AG04450 (cell line): ENCODE measurements at regions not wholly inside any gene's neighbourhood (a gene's known extent, or its start where the extent isn't known, plus 50 kb on each side); places are given as distances from the start of the nearest gene placed in this dataset.

Experiments
- CTCF ChIA-PET: fragments of 300-600, 350-600 bp; formaldehyde crosslinking; extraction: SDS; loops from one replicate; lab custom pipeline; 2022; ENCODE audit warnings: antibody characterized with exemption, inconsistent platforms; lab: Charles Lee
- POLR2A ChIA-PET: fragments of 350-600 bp; formaldehyde crosslinking; extraction: SDS; loops from one replicate; lab custom pipeline; 2021; ENCODE audit warnings: antibody characterized with exemption, inconsistent platforms; lab: Yijun Ruan, JAX
- DNase-seq: peaks from one replicate; pipeline ENCODE4 v3.0.0-alpha.2; 2011; ENCODE audit warnings: low read depth, low spot score
- H3K27ac ChIP-seq: one replicate; pipeline ENCODE4 v1.5.1; 2012; ENCODE audit warnings: low read depth, low read length, control low read depth
- H3K27me3 ChIP-seq: one replicate; pipeline ENCODE4 v1.6.0; 2012; ENCODE audit warnings: low read length; ENCODE audit not compliant: control insufficient read depth, insufficient read depth
- H3K4me3 ChIP-seq: 2 replicates; pipeline ENCODE4 v1.5.1; 2011; ENCODE audit warnings: mild to moderate bottlenecking, low read depth, low read length, control low read depth
- H3K9me3 ChIP-seq: 2 replicates; pipeline ENCODE4 v1.5.1; 2012; ENCODE audit warnings: low read length; ENCODE audit not compliant: control insufficient read depth, insufficient read depth
- CTCF ChIP-seq: IDR thresholded peaks from 2 replicates; pipeline ENCODE4 v1.5.1; 2011; ENCODE audit warnings: low read depth, low read length, control low read depth, inconsistent platforms

GRCh38 chr2:156647377-156648010 is 211.3 kb downstream of the GPD2 start:
- POLR2A ChIA-PET, result no interaction called here
- no peak overlapping the region for H3K4me3 ChIP-seq
- H3K27ac ChIP-seq, result no peak overlapping the region
- H3K27me3 ChIP-seq, result no peaks in the 10 kb centered on the region
- H3K9me3 ChIP-seq, result no peaks in the 10 kb centered on the region
- no peak for DNase-seq
- CTCF ChIA-PET, result no interaction called here
- TF ChIP-seq CTCF, result no peak

GRCh38 chr2:156648522-156648921 is 212.3 kb downstream of the GPD2 start:
- H3K4me3 ChIP-seq, result no peak overlapping the region
- H3K27ac ChIP-seq, result no peak overlapping the region
- H3K27me3 ChIP-seq, result no peaks in the 10 kb centered on the region
- no peak for DNase-seq
- ChIA-PET POLR2A (no interaction called here), CTCF (no interaction called here)
- no peak for TF ChIP-seq CTCF
- H3K9me3 ChIP-seq, result no peaks in the 10 kb centered on the region

DNA sequence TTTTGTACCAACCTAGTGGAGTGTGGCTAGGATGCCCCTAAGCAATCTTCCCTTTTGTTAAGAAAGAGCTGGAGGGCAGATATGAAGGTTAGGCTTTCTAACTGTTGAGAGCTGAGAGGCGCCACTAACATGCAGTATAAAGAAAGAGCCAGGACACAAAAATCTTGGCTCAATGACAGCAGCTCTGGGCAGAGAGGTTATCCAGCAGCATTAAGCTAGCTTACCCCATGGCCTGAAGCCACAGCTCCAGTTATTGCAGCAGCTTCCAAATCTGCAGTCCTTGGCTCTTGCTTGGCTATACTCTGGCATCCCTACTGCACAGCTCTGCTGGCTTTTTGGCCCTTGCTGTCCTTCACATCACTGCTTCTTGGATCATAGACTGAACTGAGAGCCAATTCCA is 213.4 kb downstream of the GPD2 start:
- CTCF ChIA-PET, result no interaction called here
- POLR2A ChIA-PET, result no interaction called here
- no peak for DNase-seq
- no peak overlapping the region for H3K27ac ChIP-seq
- H3K27me3 ChIP-seq, result no peaks in the 10 kb centered on the region
- TF ChIP-seq CTCF, result no peak
- H3K9me3 ChIP-seq, result no peaks in the 10 kb centered on the region
- no peak overlapping the region for H3K4me3 ChIP-seq

- Histone ChIP-seq H3K9me3 (no peaks in the 10 kb centered on the region), H3K27me3 (no peaks in the 10 kb centered on the region), H3K27ac (no peak overlapping the region), H3K4me3 (no peak overlapping the region)
- no peak for TF ChIP-seq CTCF
- ChIA-PET POLR2A (no interaction called here), CTCF (no interaction called here)
- DNase-seq, result no peak
These were observed 216.5 kb downstream of the GPD2 start for GRCh38 chr2:156652691-156653090.

- Histone ChIP-seq H3K27me3 (no peaks in the 10 kb centered on the region), H3K27ac (no peak overlapping the region), H3K9me3 (no peaks in the 10 kb centered on the region), H3K4me3 (no peak overlapping the region)
- POLR2A ChIA-PET, result no interaction called here
- no peak for TF ChIP-seq CTCF
- DNase-seq, result no peak
- CTCF ChIA-PET, result no interaction called here
These were observed 217.5 kb downstream of the GPD2 start for GRCh38 chr2:156653675-156654074.
